Karpas-422 (cell line): ENCODE measurements at regions not wholly inside any gene's neighbourhood (a gene's known extent, or its start where the extent isn't known, plus 50 kb on each side); places are given as distances from the start of the nearest gene placed in this dataset.
A peak's percentile ranks its signal among the peaks of the same experiment; 100 is the strongest.

Experiments
- DNase-seq: peaks from one replicate; pipeline ENCODE4 v3.0.0-alpha.2; 2015
- H2AFZ ChIP-seq: fragments of 200-600 bp; sonication (generic); 2 replicates; pipeline ENCODE4 v1.6.1; 2014; ENCODE audit warnings: antibody characterized with exemption, low read length, mixed read lengths
- H3K27ac ChIP-seq: fragments of 200-600 bp; sonication (generic); 2 replicates; pipeline ENCODE4 v1.5.1; 2014; ENCODE audit warnings: mild to moderate bottlenecking, low read length, moderate library complexity
- H3K27me3 ChIP-seq: fragments of 200-600 bp; sonication (generic); 2 replicates; pipeline ENCODE4 v1.6.1; 2014; ENCODE audit warnings: low read length, mixed read lengths
- H3K36me3 ChIP-seq: fragments of 200-600 bp; sonication (generic); 2 replicates; pipeline ENCODE4 v1.6.1; 2014; ENCODE audit warnings: low read length, mixed read lengths; ENCODE audit not compliant: insufficient read depth
- H3K4me1 ChIP-seq: fragments of 200-600 bp; sonication (generic); 2 replicates; pipeline ENCODE4 v1.6.1; 2014; ENCODE audit warnings: mild to moderate bottlenecking, low read length, mixed read lengths
- H3K4me2 ChIP-seq: fragments of 200-600 bp; sonication (generic); 2 replicates; pipeline ENCODE4 v1.6.1; 2014; ENCODE audit warnings: low read length, low read depth, mild to moderate bottlenecking; ENCODE audit not compliant: poor library complexity, severe bottlenecking
- H3K4me3 ChIP-seq: fragments of 200-600 bp; sonication (generic); 2 replicates; pipeline ENCODE4 v1.5.1; 2014; ENCODE audit warnings: mild to moderate bottlenecking, antibody characterized with exemption, low read length, mixed read lengths
- H3K79me2 ChIP-seq: fragments of 200-600 bp; sonication (generic); 2 replicates; pipeline ENCODE4 v1.6.1; 2014; ENCODE audit warnings: mild to moderate bottlenecking, low read length, mixed read lengths
- H3K9ac ChIP-seq: fragments of 200-600 bp; sonication (generic); 2 replicates; pipeline ENCODE4 v1.6.0; 2014; ENCODE audit warnings: low read length
- H3K9me2 ChIP-seq: fragments of 200-600 bp; sonication (generic), shearing (Covaris generic); replicated peaks from 2 replicates; pipeline ENCODE4 v1.6.0; 2014; ENCODE audit warnings: mild to moderate bottlenecking, low read length, moderate library complexity; ENCODE audit not compliant: insufficient read depth
- H3K9me3 ChIP-seq: fragments of 300-700, 200-600 bp; sonication (generic); 2 replicates; pipeline ENCODE4 v1.6.1; 2014; ENCODE audit warnings: low read length, mixed read lengths
- H4K20me1 ChIP-seq: fragments of 200-600 bp; sonication (generic); 2 replicates; pipeline ENCODE4 v1.6.1; 2014; ENCODE audit warnings: mild to moderate bottlenecking, antibody characterized with exemption, low read length, low read depth; ENCODE audit not compliant: insufficient read depth

DNA sequence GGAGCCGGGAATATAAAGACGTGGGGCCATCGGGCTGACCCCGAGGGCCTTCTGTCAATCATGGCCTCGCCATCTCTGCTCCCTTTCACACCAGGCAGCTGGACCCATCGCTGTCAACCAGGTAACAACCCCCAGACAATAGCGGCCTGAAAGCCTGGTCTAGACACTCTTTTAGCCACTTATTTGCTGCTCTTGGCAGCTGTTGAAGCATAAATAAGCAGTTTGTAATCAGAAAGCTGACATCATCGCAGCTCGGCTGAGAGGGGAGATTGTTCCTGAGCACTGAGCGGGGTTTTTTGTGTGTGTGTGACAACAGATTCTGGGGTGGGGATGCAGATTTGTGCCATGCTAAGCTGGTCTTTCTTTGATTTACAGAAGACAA lies 423.6 kb upstream of the POU3F3 start:
- Histone ChIP-seq H3K9me3 (no peaks in the 10 kb centered on the region), H3K27me3 (no peaks in the 10 kb centered on the region), H3K4me1 (no peaks in the 10 kb centered on the region; the same call in 1 of the 2 replicates), H3K27ac (no peak overlapping the region), H3K4me3 (no peak overlapping the region), H3K79me2 (no peaks in the 10 kb centered on the region), H3K4me2 (no peak overlapping the region), H3K36me3 (no peaks in the 10 kb centered on the region), H3K9ac (no peak overlapping the region), H4K20me1 (no peaks in the 10 kb centered on the region), H3K9me2 (no peaks in the 10 kb centered on the region), H2AFZ (no peak overlapping the region)
- no peak for DNase-seq

GRCh38 chr2:104430852-104431251 lies 423.1 kb upstream of the POU3F3 start:
- no peak for DNase-seq
- H3K27ac ChIP-seq: no peak overlapping the region
- H3K9ac ChIP-seq: no peak overlapping the region
- no peaks in the 10 kb centered on the region for H3K27me3 ChIP-seq
- H3K9me3 ChIP-seq: no peaks in the 10 kb centered on the region
- H4K20me1 ChIP-seq: no peaks in the 10 kb centered on the region
- no peaks in the 10 kb centered on the region for H3K79me2 ChIP-seq
- no peak overlapping the region for H3K4me3 ChIP-seq
- no peak overlapping the region for H2AFZ ChIP-seq
- H3K4me1 ChIP-seq: no peaks in the 10 kb centered on the region; the same call in 1 of the 2 replicates
- H3K4me2 ChIP-seq: no peak overlapping the region
- H3K9me2 ChIP-seq: no peaks in the 10 kb centered on the region
- H3K36me3 ChIP-seq: no peaks in the 10 kb centered on the region

- no peaks in the 10 kb centered on the region for H3K27me3 ChIP-seq
- no peak for DNase-seq
- no peaks in the 10 kb centered on the region for H3K9me2 ChIP-seq
Observed at GRCh38 chr2:104431701-104432121, 422.2 kb upstream of the POU3F3 start.

GRCh38 chr2:104432401-104432800 lies 421.5 kb upstream of the POU3F3 start:
- no peak overlapping the region for H3K4me3 ChIP-seq
- no peaks in the 10 kb centered on the region for H3K36me3 ChIP-seq
- no peak overlapping the region for H3K9ac ChIP-seq
- no peaks in the 10 kb centered on the region; the same call in 1 of the 2 replicates for H3K4me1 ChIP-seq
- H3K9me2 ChIP-seq: no peaks in the 10 kb centered on the region
- no peak overlapping the region for H2AFZ ChIP-seq
- no peaks in the 10 kb centered on the region for H3K79me2 ChIP-seq
- DNase-seq: no peak
- H3K27me3 ChIP-seq: no peaks in the 10 kb centered on the region
- no peak overlapping the region for H3K27ac ChIP-seq
- no peaks in the 10 kb centered on the region for H3K9me3 ChIP-seq
- H4K20me1 ChIP-seq: no peaks in the 10 kb centered on the region
- H3K4me2 ChIP-seq: no peak overlapping the region

More at GRCh38 chr2:104431701-104432121, 422.2 kb upstream of the POU3F3 start:
- Histone ChIP-seq H4K20me1 (no peaks in the 10 kb centered on the region), H3K79me2 (no peaks in the 10 kb centered on the region), H2AFZ (no peak overlapping the region), H3K4me2 (no peak overlapping the region), H3K9ac (no peak overlapping the region), H3K4me3 (no peak overlapping the region), H3K27ac (no peak overlapping the region), H3K36me3 (no peaks in the 10 kb centered on the region), H3K4me1 (no peaks in the 10 kb centered on the region; the same call in 1 of the 2 replicates), H3K9me3 (no peaks in the 10 kb centered on the region)

DNA sequence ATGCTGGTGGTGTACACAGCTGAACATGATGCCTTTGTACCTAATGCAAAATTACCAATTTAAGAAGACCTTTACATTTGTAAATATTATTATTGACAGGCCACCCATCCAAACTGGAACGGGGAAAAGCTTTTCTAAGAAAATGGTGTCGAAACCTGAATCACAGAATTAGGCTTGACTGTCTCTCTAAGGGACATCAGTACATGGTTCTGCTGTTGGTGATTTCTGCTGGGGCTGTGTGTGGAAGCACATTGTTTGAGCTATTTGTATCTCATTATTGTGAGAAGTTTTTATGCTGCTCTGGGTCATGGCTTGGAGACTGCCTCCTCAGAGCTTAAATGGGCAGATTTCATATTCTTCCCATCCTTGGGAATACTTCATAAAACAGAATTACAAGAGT lies 420.9 kb upstream of the POU3F3 start:
- no peaks in the 10 kb centered on the region for H3K9me2 ChIP-seq
- no peak overlapping the region for H2AFZ ChIP-seq
- H3K4me1 ChIP-seq: no peaks in the 10 kb centered on the region; the same call in 1 of the 2 replicates
- no peaks in the 10 kb centered on the region for H3K36me3 ChIP-seq
- H3K27ac ChIP-seq: no peak overlapping the region
- H3K27me3 ChIP-seq: no peaks in the 10 kb centered on the region
- no peak for DNase-seq
- no peak overlapping the region for H3K4me3 ChIP-seq
- H4K20me1 ChIP-seq: no peaks in the 10 kb centered on the region
- H3K9me3 ChIP-seq: no peaks in the 10 kb centered on the region
- no peaks in the 10 kb centered on the region for H3K79me2 ChIP-seq
- no peak overlapping the region for H3K9ac ChIP-seq
- no peak overlapping the region for H3K4me2 ChIP-seq

DNA sequence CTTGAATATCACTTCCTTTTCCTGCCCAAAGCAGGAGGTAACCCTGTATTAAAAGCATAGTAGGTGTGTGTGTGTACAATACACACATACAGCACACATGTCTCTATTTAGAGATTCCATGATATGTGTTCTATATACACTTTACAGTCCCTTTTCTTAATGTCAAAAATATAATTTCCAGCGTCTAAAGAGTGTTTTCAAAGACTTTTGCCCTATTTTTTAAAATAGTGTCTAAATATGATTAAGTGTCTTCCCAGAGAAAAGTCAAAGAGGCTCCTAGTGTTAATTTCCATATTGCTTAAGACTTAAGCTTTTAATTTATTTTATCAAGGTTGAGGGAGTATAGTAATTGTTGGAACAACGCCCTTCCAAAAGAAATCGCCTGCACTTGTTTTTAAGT lies 420.3 kb upstream of the POU3F3 start:
- no peaks in the 10 kb centered on the region for H3K27me3 ChIP-seq
- no peak overlapping the region for H3K4me3 ChIP-seq
- no peaks in the 10 kb centered on the region for H3K79me2 ChIP-seq
- no peak overlapping the region for H3K27ac ChIP-seq
- H2AFZ ChIP-seq: no peak overlapping the region
- H4K20me1 ChIP-seq: no peaks in the 10 kb centered on the region
- H3K9me2 ChIP-seq: no peaks in the 10 kb centered on the region
- H3K4me1 ChIP-seq: no peaks in the 10 kb centered on the region; the same call in 1 of the 2 replicates
- no peak for DNase-seq
- no peak overlapping the region for H3K4me2 ChIP-seq
- no peak overlapping the region for H3K9ac ChIP-seq
- no peaks in the 10 kb centered on the region for H3K36me3 ChIP-seq
- no peaks in the 10 kb centered on the region for H3K9me3 ChIP-seq

- Histone ChIP-seq H3K4me2 (peak overlapping the region; percentile 48), H3K36me3 (no peaks in the 10 kb centered on the region), H3K9me2 (no peaks in the 10 kb centered on the region), H3K4me3 (peak overlapping the region; percentile 17; the same call in 1 of the 2 replicates), H2AFZ (no peak overlapping the region), H3K4me1 (no peaks in the 10 kb centered on the region; the same call in 1 of the 2 replicates), H3K9me3 (no peaks in the 10 kb centered on the region), H3K9ac (no peak overlapping the region), H4K20me1 (no peaks in the 10 kb centered on the region), H3K79me2 (no peaks in the 10 kb centered on the region), H3K27me3 (no peaks in the 10 kb centered on the region), H3K27ac (no peak overlapping the region)
- no peak for DNase-seq
Observed at GRCh38 chr2:104434318-104434792, 419.6 kb upstream of the POU3F3 start.

DNA sequence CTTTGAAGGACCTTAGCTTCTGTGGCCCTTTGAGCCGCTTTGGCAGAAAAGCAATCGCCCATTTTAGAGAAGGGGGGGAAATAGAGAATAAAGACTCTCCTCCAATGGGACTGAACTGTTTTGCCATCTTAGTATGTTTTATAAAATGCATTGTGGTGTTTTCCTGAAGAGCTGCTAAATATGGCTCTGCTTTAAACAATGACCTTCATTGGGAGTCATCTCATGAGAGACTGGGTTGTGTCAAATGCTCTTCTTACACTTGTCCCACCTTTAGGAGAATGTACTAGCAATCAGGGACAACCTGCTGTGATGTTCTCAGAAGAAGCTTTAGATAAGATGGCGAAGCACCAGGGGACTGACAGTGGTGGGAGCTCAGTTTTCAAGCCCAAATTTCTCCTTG lies 418.9 kb upstream of the POU3F3 start:
- Histone ChIP-seq H4K20me1 (no peaks in the 10 kb centered on the region), H3K79me2 (no peaks in the 10 kb centered on the region), H3K9me3 (no peaks in the 10 kb centered on the region), H2AFZ (no peak overlapping the region), H3K4me2 (peak overlapping the region; percentile 48), H3K4me3 (no peak overlapping the region), H3K27me3 (no peaks in the 10 kb centered on the region), H3K9me2 (no peaks in the 10 kb centered on the region), H3K36me3 (no peaks in the 10 kb centered on the region), H3K27ac (no peak overlapping the region), H3K4me1 (no peaks in the 10 kb centered on the region; the same call in 1 of the 2 replicates), H3K9ac (no peak overlapping the region)
- no peak for DNase-seq

GRCh38 chr2:104438481-104438880 lies 415.4 kb upstream of the POU3F3 start:
- no peaks in the 10 kb centered on the region for H3K9me3 ChIP-seq
- no peaks in the 10 kb centered on the region for H3K79me2 ChIP-seq
- no peaks in the 10 kb centered on the region for H3K9me2 ChIP-seq
- no peak overlapping the region for H3K9ac ChIP-seq
- no peaks in the 10 kb centered on the region for H3K4me1 ChIP-seq
- H4K20me1 ChIP-seq: no peaks in the 10 kb centered on the region
- no peak for DNase-seq
- H3K27me3 ChIP-seq: no peaks in the 10 kb centered on the region
- no peak overlapping the region for H2AFZ ChIP-seq
- H3K4me2 ChIP-seq: no peak overlapping the region
- H3K4me3 ChIP-seq: no peak overlapping the region
- no peaks in the 10 kb centered on the region for H3K36me3 ChIP-seq
- H3K27ac ChIP-seq: no peak overlapping the region
